GM23338 (cell line): ENCODE measurements at regions not wholly inside any gene's neighbourhood (a gene's known extent, or its start where the extent isn't known, plus 50 kb on each side); places are given as distances from the start of the nearest gene placed in this dataset.

ENCODE experiments used
- ATAC-seq: fragments of 200-7000 bp; cut with Tn5 transposase; 3 replicates; pipeline ENCODE4 v1.9.1; 2020
- DNase-seq: peaks from one replicate; pipeline ENCODE4 v3.0.0-alpha.2; 2015; ENCODE audit warnings: low spot score
- H2AFZ ChIP-seq: fragments of 200-600 bp; sonication (generic); 2 replicates; pipeline ENCODE4 v1.8.0; 2016; ENCODE audit warnings: antibody characterized with exemption, mild to moderate bottlenecking, moderate library complexity
- H3F3A ChIP-seq: fragments of 200-600 bp; sonication (generic); replicated peaks from 2 replicates; pipeline ENCODE4 v1.8.0; 2017; ENCODE audit warnings: antibody characterized with exemption, mixed run types, low read depth
- H3K27ac ChIP-seq: fragments of 200-600 bp; sonication (generic); 2 replicates; pipeline ENCODE4 v1.6.1; 2016; ENCODE audit warnings: low read depth
- H3K27me3 ChIP-seq: fragments of 200-600 bp; sonication (generic); 2 replicates; pipeline ENCODE4 v1.8.0; 2016; ENCODE audit warnings: mild to moderate bottlenecking, mixed run types, moderate library complexity; ENCODE audit not compliant: insufficient read depth
- H3K36me3 ChIP-seq: fragments of 200-600 bp; sonication (generic); 2 replicates; pipeline ENCODE4 v1.8.0; 2016; ENCODE audit warnings: mild to moderate bottlenecking; ENCODE audit not compliant: insufficient read depth
- H3K4me1 ChIP-seq: fragments of 200-600 bp; sonication (generic); 2 replicates; pipeline ENCODE4 v1.8.0; 2016; ENCODE audit warnings: mild to moderate bottlenecking, moderate library complexity; ENCODE audit not compliant: insufficient read depth
- H3K4me2 ChIP-seq: fragments of 200-600 bp; sonication (generic); 2 replicates; pipeline ENCODE4 v1.7.1; 2017; ENCODE audit warnings: mixed run types
- H3K4me3 ChIP-seq: fragments of 200-600 bp; sonication (generic); 2 replicates; pipeline ENCODE4 v1.6.1; 2016; ENCODE audit warnings: mixed run types
- H3K79me2 ChIP-seq: fragments of 200-600 bp; sonication (generic); replicated peaks from 2 replicates; pipeline ENCODE4 v1.8.0; 2017; ENCODE audit warnings: mild to moderate bottlenecking; ENCODE audit not compliant: insufficient read depth
- H3K9me2 ChIP-seq: fragments of 200-600 bp; sonication (generic); 2 replicates; pipeline ENCODE4 v1.8.0; 2017; ENCODE audit not compliant: insufficient read depth
- H4K20me1 ChIP-seq: fragments of 200-600 bp; sonication (generic); replicated peaks from 2 replicates; pipeline ENCODE4 v1.8.0; 2017; ENCODE audit warnings: mild to moderate bottlenecking; ENCODE audit not compliant: insufficient read depth
- H3K27ac Mint-ChIP-seq: 2 replicates; pipeline ENCODE4 v1.8.0; 2020; ENCODE audit warnings: inconsistent platforms, mild to moderate bottlenecking, moderate library complexity, mixed read lengths
- H3K27me3 Mint-ChIP-seq: 3 replicates; pipeline ENCODE4 v1.8.0; 2022; ENCODE audit warnings: low read depth, mild to moderate bottlenecking, moderate library complexity, mixed read lengths, inconsistent platforms; ENCODE audit not compliant: insufficient read depth, poor library complexity
- H3K36me3 Mint-ChIP-seq: 3 replicates; pipeline ENCODE4 v1.8.0; 2021; ENCODE audit warnings: low read depth, mild to moderate bottlenecking, inconsistent platforms, moderate library complexity, mixed read lengths
- H3K4me1 Mint-ChIP-seq: 3 replicates; pipeline ENCODE4 v1.8.0; 2020; ENCODE audit warnings: mild to moderate bottlenecking, inconsistent platforms, mixed read lengths
- H3K4me3 Mint-ChIP-seq: 3 replicates; pipeline ENCODE4 v1.8.0; 2021; ENCODE audit warnings: moderate library complexity, mild to moderate bottlenecking, inconsistent platforms, mixed read lengths
- H3K9me3 Mint-ChIP-seq: 3 replicates; pipeline ENCODE4 v1.8.0; 2020; ENCODE audit warnings: moderate library complexity, mild to moderate bottlenecking, inconsistent platforms, mixed read lengths
- CREB1 ChIP-seq: fragments of 250-450 bp; sonication (Bioruptor Pico); IDR thresholded peaks from 2 replicates; pipeline ENCODE4 v1.5.0; 2020; ENCODE audit warnings: low read depth, mild to moderate bottlenecking, moderate library complexity
- EZH2 ChIP-seq: fragments of 200-600 bp; sonication (generic); IDR thresholded peaks from one replicate; pipeline ENCODE4 v1.8.0; 2017; ENCODE audit warnings: antibody characterized with exemption, mild to moderate bottlenecking, low read depth; ENCODE audit not compliant: unreplicated experiment
- EZH2phosphoT487 ChIP-seq: fragments of 200-600 bp; sonication (generic); IDR thresholded peaks from one replicate; pipeline ENCODE4 v1.8.1; 2018; ENCODE audit warnings: antibody characterized with exemption; ENCODE audit not compliant: unreplicated experiment
- NANOG ChIP-seq: IDR thresholded peaks from 2 replicates; pipeline ENCODE4 v1.6.1; 2016; ENCODE audit warnings: antibody characterized with exemption, borderline replicate concordance
- ZNF331 ChIP-seq: fragments of 250-450 bp; sonication (Bioruptor Pico); IDR thresholded peaks from 2 replicates; pipeline ENCODE4 v1.5.0; 2020; ENCODE audit warnings: low read depth, mild to moderate bottlenecking, moderate library complexity
- TF ChIP-seq, protein P1 (sequence below): IDR thresholded peaks from one replicate; pipeline ENCODE4 v1.6.1; 2018; ENCODE audit warnings: antibody characterized with exemption; ENCODE audit not compliant: unreplicated experiment
- TF ChIP-seq, protein P2 (sequence below): fragments of 250-450 bp; sonication (Bioruptor Pico); IDR thresholded peaks from 2 replicates; pipeline ENCODE4 v1.5.0; 2020; ENCODE audit warnings: mild to moderate bottlenecking, moderate library complexity

DNA sequence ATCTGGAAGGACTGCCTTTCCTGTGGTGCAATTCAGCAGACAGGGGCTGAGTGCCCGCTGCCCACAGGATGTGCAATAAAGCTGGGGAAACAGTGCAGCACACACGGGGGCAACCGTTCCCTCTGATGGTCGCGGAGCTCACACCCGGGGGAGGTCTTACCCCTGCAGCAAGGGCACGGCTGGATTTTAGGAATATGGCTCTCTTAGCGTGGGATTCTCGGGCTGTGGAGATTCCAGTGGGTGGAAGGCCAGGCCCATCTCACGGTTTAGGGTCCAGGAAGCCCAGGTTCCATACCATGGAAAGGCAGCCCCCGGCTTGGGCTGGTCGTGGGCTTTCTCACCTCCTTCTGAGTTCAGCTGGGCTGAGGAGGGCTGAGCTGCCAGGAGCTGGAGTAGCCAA is 244.1 kb downstream of the MED10 start:
- H3K9me3 Mint-ChIP-seq, result peaks cover 2% of the 10 kb centered on the region; the same call in 2 of the 3 replicates
- TF ChIP-seq ZNF331 (CRISPR knock-in tag) (no peak), NANOG (no peak), CREB1 (no peak), EZH2 (no peak), EZH2phosphoT487 (no peak)
- TF ChIP-seq, protein P1, sequence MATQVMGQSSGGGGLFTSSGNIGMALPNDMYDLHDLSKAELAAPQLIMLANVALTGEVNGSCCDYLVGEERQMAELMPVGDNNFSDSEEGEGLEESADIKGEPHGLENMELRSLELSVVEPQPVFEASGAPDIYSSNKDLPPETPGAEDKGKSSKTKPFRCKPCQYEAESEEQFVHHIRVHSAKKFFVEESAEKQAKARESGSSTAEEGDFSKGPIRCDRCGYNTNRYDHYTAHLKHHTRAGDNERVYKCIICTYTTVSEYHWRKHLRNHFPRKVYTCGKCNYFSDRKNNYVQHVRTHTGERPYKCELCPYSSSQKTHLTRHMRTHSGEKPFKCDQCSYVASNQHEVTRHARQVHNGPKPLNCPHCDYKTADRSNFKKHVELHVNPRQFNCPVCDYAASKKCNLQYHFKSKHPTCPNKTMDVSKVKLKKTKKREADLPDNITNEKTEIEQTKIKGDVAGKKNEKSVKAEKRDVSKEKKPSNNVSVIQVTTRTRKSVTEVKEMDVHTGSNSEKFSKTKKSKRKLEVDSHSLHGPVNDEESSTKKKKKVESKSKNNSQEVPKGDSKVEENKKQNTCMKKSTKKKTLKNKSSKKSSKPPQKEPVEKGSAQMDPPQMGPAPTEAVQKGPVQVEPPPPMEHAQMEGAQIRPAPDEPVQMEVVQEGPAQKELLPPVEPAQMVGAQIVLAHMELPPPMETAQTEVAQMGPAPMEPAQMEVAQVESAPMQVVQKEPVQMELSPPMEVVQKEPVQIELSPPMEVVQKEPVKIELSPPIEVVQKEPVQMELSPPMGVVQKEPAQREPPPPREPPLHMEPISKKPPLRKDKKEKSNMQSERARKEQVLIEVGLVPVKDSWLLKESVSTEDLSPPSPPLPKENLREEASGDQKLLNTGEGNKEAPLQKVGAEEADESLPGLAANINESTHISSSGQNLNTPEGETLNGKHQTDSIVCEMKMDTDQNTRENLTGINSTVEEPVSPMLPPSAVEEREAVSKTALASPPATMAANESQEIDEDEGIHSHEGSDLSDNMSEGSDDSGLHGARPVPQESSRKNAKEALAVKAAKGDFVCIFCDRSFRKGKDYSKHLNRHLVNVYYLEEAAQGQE, result no peak
- TF ChIP-seq, protein P2, sequence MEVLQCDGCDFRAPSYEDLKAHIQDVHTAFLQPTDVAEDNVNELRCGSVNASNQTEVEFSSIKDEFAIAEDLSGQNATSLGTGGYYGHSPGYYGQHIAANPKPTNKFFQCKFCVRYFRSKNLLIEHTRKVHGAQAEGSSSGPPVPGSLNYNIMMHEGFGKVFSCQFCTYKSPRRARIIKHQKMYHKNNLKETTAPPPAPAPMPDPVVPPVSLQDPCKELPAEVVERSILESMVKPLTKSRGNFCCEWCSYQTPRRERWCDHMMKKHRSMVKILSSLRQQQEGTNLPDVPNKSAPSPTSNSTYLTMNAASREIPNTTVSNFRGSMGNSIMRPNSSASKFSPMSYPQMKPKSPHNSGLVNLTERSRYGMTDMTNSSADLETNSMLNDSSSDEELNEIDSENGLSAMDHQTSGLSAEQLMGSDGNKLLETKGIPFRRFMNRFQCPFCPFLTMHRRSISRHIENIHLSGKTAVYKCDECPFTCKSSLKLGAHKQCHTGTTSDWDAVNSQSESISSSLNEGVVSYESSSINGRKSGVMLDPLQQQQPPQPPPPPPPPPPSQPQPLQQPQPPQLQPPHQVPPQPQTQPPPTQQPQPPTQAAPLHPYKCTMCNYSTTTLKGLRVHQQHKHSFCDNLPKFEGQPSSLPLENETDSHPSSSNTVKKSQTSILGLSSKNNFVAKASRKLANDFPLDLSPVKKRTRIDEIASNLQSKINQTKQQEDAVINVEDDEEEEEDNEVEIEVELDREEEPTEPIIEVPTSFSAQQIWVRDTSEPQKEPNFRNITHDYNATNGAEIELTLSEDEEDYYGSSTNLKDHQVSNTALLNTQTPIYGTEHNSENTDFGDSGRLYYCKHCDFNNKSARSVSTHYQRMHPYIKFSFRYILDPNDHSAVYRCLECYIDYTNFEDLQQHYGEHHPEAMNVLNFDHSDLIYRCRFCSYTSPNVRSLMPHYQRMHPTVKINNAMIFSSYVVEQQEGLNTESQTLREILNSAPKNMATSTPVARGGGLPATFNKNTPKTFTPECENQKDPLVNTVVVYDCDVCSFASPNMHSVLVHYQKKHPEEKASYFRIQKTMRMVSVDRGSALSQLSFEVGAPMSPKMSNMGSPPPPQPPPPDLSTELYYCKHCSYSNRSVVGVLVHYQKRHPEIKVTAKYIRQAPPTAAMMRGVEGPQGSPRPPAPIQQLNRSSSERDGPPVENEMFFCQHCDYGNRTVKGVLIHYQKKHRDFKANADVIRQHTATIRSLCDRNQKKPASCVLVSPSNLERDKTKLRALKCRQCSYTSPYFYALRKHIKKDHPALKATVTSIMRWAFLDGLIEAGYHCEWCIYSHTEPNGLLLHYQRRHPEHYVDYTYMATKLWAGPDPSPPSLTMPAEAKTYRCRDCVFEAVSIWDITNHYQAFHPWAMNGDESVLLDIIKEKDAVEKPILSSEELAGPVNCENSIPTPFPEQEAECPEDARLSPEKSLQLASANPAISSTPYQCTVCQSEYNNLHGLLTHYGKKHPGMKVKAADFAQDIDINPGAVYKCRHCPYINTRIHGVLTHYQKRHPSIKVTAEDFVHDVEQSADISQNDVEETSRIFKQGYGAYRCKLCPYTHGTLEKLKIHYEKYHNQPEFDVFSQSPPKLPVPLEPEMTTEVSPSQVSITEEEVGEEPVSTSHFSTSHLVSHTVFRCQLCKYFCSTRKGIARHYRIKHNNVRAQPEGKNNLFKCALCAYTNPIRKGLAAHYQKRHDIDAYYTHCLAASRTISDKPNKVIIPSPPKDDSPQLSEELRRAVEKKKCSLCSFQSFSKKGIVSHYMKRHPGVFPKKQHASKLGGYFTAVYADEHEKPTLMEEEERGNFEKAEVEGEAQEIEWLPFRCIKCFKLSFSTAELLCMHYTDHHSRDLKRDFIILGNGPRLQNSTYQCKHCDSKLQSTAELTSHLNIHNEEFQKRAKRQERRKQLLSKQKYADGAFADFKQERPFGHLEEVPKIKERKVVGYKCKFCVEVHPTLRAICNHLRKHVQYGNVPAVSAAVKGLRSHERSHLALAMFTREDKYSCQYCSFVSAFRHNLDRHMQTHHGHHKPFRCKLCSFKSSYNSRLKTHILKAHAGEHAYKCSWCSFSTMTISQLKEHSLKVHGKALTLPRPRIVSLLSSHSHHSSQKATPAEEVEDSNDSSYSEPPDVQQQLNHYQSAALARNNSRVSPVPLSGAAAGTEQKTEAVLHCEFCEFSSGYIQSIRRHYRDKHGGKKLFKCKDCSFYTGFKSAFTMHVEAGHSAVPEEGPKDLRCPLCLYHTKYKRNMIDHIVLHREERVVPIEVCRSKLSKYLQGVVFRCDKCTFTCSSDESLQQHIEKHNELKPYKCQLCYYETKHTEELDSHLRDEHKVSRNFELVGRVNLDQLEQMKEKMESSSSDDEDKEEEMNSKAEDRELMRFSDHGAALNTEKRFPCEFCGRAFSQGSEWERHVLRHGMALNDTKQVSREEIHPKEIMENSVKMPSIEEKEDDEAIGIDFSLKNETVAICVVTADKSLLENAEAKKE, result no peak
- H3K36me3 Mint-ChIP-seq, result no peaks in the 10 kb centered on the region
- H3K4me3 Mint-ChIP-seq, result no peak overlapping the region
- H3K27me3 Mint-ChIP-seq, result no peaks in the 10 kb centered on the region
- H3K36me3 ChIP-seq, result no peaks in the 10 kb centered on the region
- H3K27ac Mint-ChIP-seq, result no peak overlapping the region
- H3K79me2 ChIP-seq, result no peaks in the 10 kb centered on the region
- H3F3A ChIP-seq, result no peaks in the 10 kb centered on the region
- H3K4me1 Mint-ChIP-seq, result peaks cover 12% of the 10 kb centered on the region
- no peaks in the 10 kb centered on the region for H4K20me1 ChIP-seq
- no peak overlapping the region for H3K4me2 ChIP-seq
- H2AFZ ChIP-seq, result peak overlapping the region; percentile 81
- H3K4me3 ChIP-seq, result no peak overlapping the region
- peaks cover 8% of the 10 kb centered on the region; the same call in 1 of the 2 replicates for H3K4me1 ChIP-seq
- no peaks in the 10 kb centered on the region for H3K27me3 ChIP-seq
- H3K9me2 ChIP-seq, result peaks cover 4% of the 10 kb centered on the region; the same call in 1 of the 2 replicates
- no peak for DNase-seq
- no peak overlapping the region for H3K27ac ChIP-seq
- no peak for ATAC-seq
